HG03558 (cell line): ENCODE measurements at regions not wholly inside any gene's neighbourhood (a gene's known extent, or its start where the extent isn't known, plus 50 kb on each side); places are given as distances from the start of the nearest gene placed in this dataset.

ENCODE experiments used
- ATAC-seq: cut with Tn5 transposase; IDR thresholded peaks from one replicate; pipeline ENCODE4 v1.9.1; 2021; ENCODE audit warnings: moderate number of reproducible peaks; ENCODE audit not compliant: unreplicated experiment; ENCODE audit errors: extremely low read depth

GRCh38 chr4:66885501-66886165 is 659.7 kb downstream of the CENPC start:
- ATAC-seq: no peak

GRCh38 chr4:66876946-66877345 is 668.4 kb downstream of the CENPC start:
- no peak for ATAC-seq

GRCh38 chr4:66872661-66873060 is 672.6 kb downstream of the CENPC start:
- ATAC-seq: no peak

- no peak for ATAC-seq
These were observed 681.8 kb downstream of the CENPC start for GRCh38 chr4:66863481-66863880.

GRCh38 chr4:66855956-66856355 is 689.3 kb downstream of the CENPC start:
- no peak for ATAC-seq

GRCh38 chr4:66853845-66854244 is 691.5 kb downstream of the CENPC start:
- no peak for ATAC-seq

- ATAC-seq: no peak
These were observed 692.5 kb downstream of the CENPC start for GRCh38 chr4:66852843-66853242.

- no peak for ATAC-seq
These were observed 695.7 kb downstream of the CENPC start for GRCh38 chr4:66849596-66849995.

GRCh38 chr4:66842724-66843088 is 702.6 kb downstream of the CENPC start:
- ATAC-seq: no peak

- no peak for ATAC-seq
These were observed 703.1 kb downstream of the CENPC start for GRCh38 chr4:66842026-66842723.

GRCh38 chr4:66840178-66840577 is 705.1 kb downstream of the CENPC start:
- ATAC-seq: no peak

GRCh38 chr4:66837279-66837922 is 707.9 kb downstream of the CENPC start:
- no peak for ATAC-seq

GRCh38 chr4:66829310-66829709 is 716.0 kb downstream of the CENPC start:
- no peak for ATAC-seq

- ATAC-seq: no peak
These were observed 724.6 kb downstream of the CENPC start for GRCh38 chr4:66820681-66821080.

GRCh38 chr4:66814277-66814676 is 731.0 kb downstream of the CENPC start:
- ATAC-seq: no peak

- no peak for ATAC-seq
These were observed 739.7 kb downstream of the CENPC start for GRCh38 chr4:66805582-66805981.

- no peak for ATAC-seq
These were observed 740.3 kb downstream of the CENPC start for GRCh38 chr4:66804979-66805378.

- no peak for ATAC-seq
These were observed 747.7 kb downstream of the CENPC start for GRCh38 chr4:66797608-66798007.

- ATAC-seq: no peak
These were observed 749.6 kb downstream of the CENPC start for GRCh38 chr4:66795724-66796123.

GRCh38 chr4:66794390-66795034 is 750.8 kb downstream of the CENPC start:
- no peak for ATAC-seq

- no peak for ATAC-seq
These were observed 753.6 kb downstream of the CENPC start for GRCh38 chr4:66791686-66792085.
